Erythroblast (primary cell): ENCODE measurements at regions not wholly inside any gene's neighbourhood (a gene's known extent, or its start where the extent isn't known, plus 50 kb on each side); places are given as distances from the start of the nearest gene placed in this dataset.

ENCODE experiments used
- GATA1 ChIP-seq: IDR thresholded peaks from 2 replicates; pipeline ENCODE4 v1.6.1; 2011; ENCODE audit warnings: low read depth, mild to moderate bottlenecking, control low read depth, low read length, moderate library complexity
- POLR2A ChIP-seq: IDR thresholded peaks from 2 replicates; pipeline ENCODE4 v1.6.1; 2011; ENCODE audit warnings: mild to moderate bottlenecking, low read length

DNA sequence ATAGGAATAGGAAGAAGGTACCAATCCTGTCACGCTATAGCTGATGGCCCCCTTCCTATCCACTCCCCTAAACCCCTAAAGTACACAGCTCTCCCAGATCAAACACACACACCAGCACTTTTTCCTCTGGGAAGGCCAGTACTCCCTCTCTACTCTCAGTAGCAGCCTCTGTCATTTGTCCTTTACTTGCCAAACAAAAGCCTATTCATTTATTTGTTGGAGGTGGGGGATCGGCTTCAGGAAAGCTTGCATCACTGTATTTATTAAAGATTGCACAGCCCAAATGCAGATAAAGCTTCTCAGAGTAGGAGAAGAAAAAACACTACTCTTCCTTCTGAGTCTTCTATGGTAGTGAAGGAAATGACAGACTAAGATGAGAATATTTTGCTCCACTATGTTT is 429.7 kb upstream of the RASGRP1 start:
- TF ChIP-seq POLR2A (no peak), GATA1 (no peak)
